ENCODE measurements at regions not wholly inside any gene's neighbourhood (a gene's known extent, or its start where the extent isn't known, plus 50 kb on each side); places are given as distances from the start of the nearest gene placed in this dataset.

DNA sequence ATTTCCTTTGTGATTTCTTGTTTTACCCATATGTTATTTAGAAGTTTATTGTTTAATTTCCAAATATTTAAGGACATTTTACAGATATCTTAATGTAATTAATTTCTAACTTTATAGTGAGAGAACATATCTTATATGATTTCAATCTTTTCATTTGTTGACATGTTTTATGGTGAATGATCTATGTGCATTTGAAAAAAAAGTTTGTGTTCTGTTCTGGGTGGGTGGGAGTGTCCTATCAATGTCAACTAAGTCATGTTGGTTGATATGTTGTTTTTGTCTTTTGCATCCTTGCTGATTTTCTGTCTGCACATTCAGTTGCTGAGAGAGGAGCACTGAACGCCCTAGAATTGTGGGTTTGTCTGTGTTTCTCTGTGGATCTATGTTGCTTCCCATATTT, 50.3 kb upstream of the CBFA2T3 start:
- no peak for DNase-seq
- Mint-ChIP-seq H3K4me1 (ENCODE audit: low read depth) (peaks cover 32% of the 10 kb centered on the region), H3K4me3 (no peak overlapping the region), H3K36me3 (peaks cover 10% of the 10 kb centered on the region), H3K27me3 (no peaks in the 10 kb centered on the region), H3K9me3 (peaks cover 25% of the 10 kb centered on the region), H3K27ac (peak overlapping the region; percentile 25)
- intact Hi-C loops (cut with micrococcal nuclease) = loop anchor here (2.0 to 10.0 kb wide), 3 partner anchors 70 to 478 kb away; partner anchors contain the start of genes SPG7 and ZNF778
- ChIA-PET POLR2A (no interaction called here), CTCF (no interaction called here)

DNA sequence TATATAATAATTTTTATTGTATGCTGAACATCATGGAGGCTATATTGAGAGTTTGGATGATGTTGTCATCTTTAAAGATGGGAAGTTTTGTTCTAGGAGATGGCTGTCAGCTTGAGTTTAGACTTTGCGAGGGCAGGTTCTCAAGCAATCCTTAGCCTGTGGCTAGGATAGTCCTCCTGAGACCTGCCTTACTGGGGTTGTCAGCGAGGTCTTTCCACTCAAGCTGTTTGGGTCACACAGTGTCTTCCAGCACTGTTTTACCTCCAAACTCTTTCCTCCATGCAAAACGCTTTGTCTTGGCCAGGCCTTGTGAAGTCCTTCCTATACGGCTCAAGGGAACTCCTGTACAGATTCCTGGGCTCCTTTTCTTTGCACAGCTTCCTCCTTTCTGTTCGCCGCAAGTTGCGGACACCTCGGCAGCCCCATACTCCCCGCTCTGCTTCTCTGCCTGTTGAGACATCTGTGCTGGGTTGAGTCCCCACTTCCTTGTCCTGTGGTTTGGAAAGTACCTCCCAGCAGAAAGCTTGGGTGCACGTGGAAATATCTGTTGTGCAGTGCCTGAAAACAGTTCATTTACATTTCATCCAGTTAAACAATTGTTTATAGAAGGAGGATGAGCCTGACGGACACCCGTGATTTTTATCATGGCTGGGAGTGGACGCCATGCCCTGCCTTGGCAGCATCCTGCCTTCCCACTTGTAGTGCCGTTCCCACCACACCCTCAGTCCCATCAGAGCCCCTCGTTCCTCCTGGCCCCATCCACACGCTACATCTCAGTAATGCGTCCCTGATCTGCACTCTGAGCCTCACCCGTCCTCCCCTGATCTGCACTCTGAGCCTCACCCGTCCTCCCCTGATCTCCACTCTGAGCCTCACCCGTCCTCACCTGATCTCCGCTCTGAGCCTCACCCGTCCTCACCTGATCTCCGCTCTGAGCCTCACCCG, 55.0 kb upstream of the CBFA2T3 start:
- peak; percentile 76 for DNase-seq
- H3K36me3 Mint-ChIP-seq = peaks cover 2% of the 10 kb centered on the region
- H3K4me1 Mint-ChIP-seq (ENCODE audit: low read depth) = peaks cover 40% of the 10 kb centered on the region
- H3K27me3 Mint-ChIP-seq = no peaks in the 10 kb centered on the region
- POLR2A ChIA-PET = interaction anchor here (1.3 kb wide), 1 partner anchor 75 kb away, joined by 4 read pairs; no protein-coding TSS in a partner anchor
- H3K9me3 Mint-ChIP-seq = peaks cover 10% of the 10 kb centered on the region
- CTCF ChIA-PET = no interaction called here
- H3K27ac Mint-ChIP-seq = peak overlapping the region; percentile 69
- intact Hi-C loops (cut with micrococcal nuclease) = no loop called here
- H3K4me3 Mint-ChIP-seq = peak overlapping the region; percentile 63

GRCh38 chr16:89033304-89033703, 56.3 kb upstream of the CBFA2T3 start:
- Mint-ChIP-seq H3K9me3 (peaks cover 6% of the 10 kb centered on the region), H3K4me3 (no peak overlapping the region), H3K36me3 (no peaks in the 10 kb centered on the region), H3K27me3 (peaks cover 2% of the 10 kb centered on the region), H3K4me1 (ENCODE audit: low read depth) (peaks cover 38% of the 10 kb centered on the region), H3K27ac (peak overlapping the region; percentile 65)
- ChIA-PET POLR2A (no interaction called here), CTCF (no interaction called here)
- DNase-seq = no peak
- intact Hi-C loops (cut with micrococcal nuclease) = no loop called here

DNA sequence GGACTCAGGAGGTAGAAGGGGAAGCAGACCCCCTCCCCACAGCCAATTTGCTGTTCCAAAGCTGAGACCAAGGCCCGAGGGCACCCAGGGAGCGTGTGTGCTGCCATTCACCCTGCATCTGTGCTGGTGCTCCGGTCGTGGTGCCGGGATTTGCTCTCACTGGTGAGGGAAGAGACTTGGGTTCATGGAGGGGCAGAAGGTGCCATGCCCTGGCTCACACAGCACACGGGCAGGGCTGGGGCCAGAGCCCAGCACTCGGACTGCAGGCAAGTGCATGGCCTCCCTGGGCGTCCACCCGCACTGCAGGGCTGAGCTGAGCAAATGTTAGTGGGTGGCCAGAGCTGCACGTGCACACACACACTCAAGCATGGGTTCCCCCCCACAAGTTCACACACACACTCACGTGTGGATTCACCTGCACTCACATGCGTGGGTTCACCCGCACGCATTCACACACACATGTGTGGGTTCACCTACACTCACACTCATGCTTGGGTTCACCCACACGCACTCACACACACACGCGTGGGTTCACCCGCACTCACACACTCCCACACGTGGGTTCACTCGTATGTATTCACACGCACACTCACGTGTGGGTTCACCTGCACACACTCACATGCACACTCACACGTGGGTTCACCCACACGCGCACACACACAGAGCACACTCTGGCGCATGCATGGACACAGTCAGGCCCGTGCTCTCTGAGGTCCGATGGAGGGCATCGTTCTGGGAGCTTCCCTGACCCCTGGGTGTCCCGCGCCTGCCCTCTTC, 57.0 kb upstream of the CBFA2T3 start:
- peak overlapping the region; percentile 65 for H3K27ac Mint-ChIP-seq
- H3K4me1 Mint-ChIP-seq (ENCODE audit: low read depth) = peaks cover 38% of the 10 kb centered on the region

GRCh38 chr16:89034573-89034961, 57.6 kb upstream of the CBFA2T3 start:
- peaks cover 38% of the 10 kb centered on the region for H3K4me1 Mint-ChIP-seq (ENCODE audit: low read depth)
- no peak overlapping the region for H3K4me3 Mint-ChIP-seq
- no peak for DNase-seq
- ChIA-PET CTCF (no interaction called here), POLR2A (no interaction called here)
- no peak overlapping the region for H3K27ac Mint-ChIP-seq
- H3K9me3 Mint-ChIP-seq = peaks cover 6% of the 10 kb centered on the region
- H3K27me3 Mint-ChIP-seq = peaks cover 2% of the 10 kb centered on the region
- intact Hi-C loops (cut with micrococcal nuclease) = no loop called here
- no peaks in the 10 kb centered on the region for H3K36me3 Mint-ChIP-seq

More for the DNA sequence above, 57.0 kb upstream of the CBFA2T3 start:
- ChIA-PET CTCF (no interaction called here), POLR2A (no interaction called here)
- Mint-ChIP-seq H3K27me3 (peaks cover 2% of the 10 kb centered on the region), H3K9me3 (peaks cover 6% of the 10 kb centered on the region), H3K4me3 (no peak overlapping the region), H3K36me3 (no peaks in the 10 kb centered on the region)
- intact Hi-C loops (cut with micrococcal nuclease) = no loop called here
- no peak for DNase-seq

- Mint-ChIP-seq H3K36me3 (no peaks in the 10 kb centered on the region), H3K4me3 (no peak overlapping the region), H3K27ac (no peak overlapping the region), H3K9me3 (peaks cover 6% of the 10 kb centered on the region), H3K4me1 (ENCODE audit: low read depth) (peaks cover 38% of the 10 kb centered on the region), H3K27me3 (peaks cover 2% of the 10 kb centered on the region)
- POLR2A ChIA-PET = no interaction called here
- intact Hi-C loops (cut with micrococcal nuclease) = no loop called here
- DNase-seq = peak; percentile 24
- CTCF ChIA-PET = no interaction called here
Observed at GRCh38 chr16:89034971-89035668, 58.1 kb upstream of the CBFA2T3 start.

DNA sequence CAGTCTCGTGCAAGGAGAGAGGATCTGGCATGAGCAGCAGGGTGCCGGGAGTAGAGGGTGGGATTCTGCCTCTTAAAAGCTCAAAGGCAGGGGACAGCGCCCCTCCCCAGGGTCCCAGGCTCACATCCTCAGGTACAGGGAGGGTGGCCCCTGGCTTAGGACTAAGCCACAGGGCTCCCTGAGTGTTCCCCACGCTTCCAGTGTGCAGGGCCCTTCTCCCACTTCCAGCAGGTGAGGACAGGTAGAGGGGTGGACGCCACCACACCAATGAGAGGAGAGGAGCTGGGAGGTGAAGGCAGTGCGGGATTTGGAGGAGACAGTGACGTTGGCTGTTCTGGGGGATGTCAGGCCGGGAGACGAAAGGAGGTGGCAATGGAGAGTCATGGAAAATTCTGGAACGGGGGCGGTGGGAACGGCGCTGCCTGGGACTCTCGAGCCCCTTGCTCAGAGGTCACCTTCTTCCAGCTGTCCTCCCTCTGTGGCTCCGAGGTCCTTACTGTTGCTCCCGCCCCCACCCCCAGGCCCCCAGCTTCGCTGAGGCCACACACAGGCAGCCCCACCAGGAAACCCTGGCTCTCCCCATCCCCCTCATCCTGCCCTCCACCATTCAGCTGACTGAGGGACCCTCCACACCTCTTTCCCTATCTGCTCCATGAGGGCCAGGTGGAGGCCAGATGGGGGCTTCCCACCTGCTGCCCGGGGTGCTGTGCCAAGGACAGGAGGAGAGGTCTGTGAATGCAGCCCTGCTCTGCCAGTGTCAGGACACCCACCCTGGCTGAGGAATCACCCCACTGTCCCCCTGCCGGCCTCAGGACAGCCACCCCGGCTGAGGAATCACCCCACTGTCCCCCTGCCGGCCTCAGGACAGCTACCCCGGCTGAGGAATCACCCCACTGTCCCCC, 57.7 kb upstream of the ACSF3 start:
- H3K4me1 Mint-ChIP-seq (ENCODE audit: low read depth) = peaks cover 38% of the 10 kb centered on the region
- no peak overlapping the region for H3K27ac Mint-ChIP-seq
- intact Hi-C loops (cut with micrococcal nuclease) = no loop called here
- no peak for DNase-seq
- POLR2A ChIA-PET = no interaction called here
- CTCF ChIA-PET = no interaction called here
- H3K4me3 Mint-ChIP-seq = no peak overlapping the region
- no peaks in the 10 kb centered on the region for H3K36me3 Mint-ChIP-seq
- peaks cover 3% of the 10 kb centered on the region for H3K9me3 Mint-ChIP-seq
- peaks cover 2% of the 10 kb centered on the region for H3K27me3 Mint-ChIP-seq

DNA sequence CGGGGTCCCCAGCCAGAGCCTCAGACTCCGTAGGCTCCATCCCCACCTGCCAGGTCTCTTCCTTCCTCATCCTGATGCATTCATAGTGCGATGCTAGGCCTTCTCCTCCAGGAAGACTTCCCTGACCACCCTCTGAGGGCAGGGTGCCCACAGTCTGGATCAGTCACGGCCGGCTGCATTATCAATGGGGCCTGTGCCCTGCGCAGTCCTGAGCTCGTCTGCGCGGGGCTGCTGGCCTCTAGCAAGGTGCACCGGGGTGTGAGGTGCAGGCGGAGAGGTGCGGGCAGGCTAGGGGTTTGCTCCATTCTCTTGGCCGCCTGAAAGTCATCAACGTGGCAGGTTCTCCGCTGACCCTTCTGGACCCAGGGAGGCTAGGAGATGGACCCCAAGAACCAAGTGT, 56.9 kb upstream of the ACSF3 start:
- Mint-ChIP-seq H3K27ac (no peak overlapping the region), H3K4me3 (no peak overlapping the region), H3K9me3 (no peaks in the 10 kb centered on the region)

GRCh38 chr16:89037261-89038152, 56.1 kb upstream of the ACSF3 start:
- ChIA-PET POLR2A (no interaction called here), CTCF (no interaction called here)
- Mint-ChIP-seq H3K4me1 (ENCODE audit: low read depth) (peaks cover 27% of the 10 kb centered on the region), H3K27ac (no peak overlapping the region), H3K36me3 (no peaks in the 10 kb centered on the region), H3K9me3 (no peaks in the 10 kb centered on the region), H3K4me3 (no peak overlapping the region), H3K27me3 (peaks cover 2% of the 10 kb centered on the region)
- peak; percentile 53 for DNase-seq
- intact Hi-C loops (cut with micrococcal nuclease) = no loop called here

More for the DNA sequence above, 56.9 kb upstream of the ACSF3 start:
- peaks cover 34% of the 10 kb centered on the region for H3K4me1 Mint-ChIP-seq (ENCODE audit: low read depth)
- no peaks in the 10 kb centered on the region for H3K36me3 Mint-ChIP-seq
- intact Hi-C loops (cut with micrococcal nuclease) = no loop called here
- DNase-seq = no peak
- ChIA-PET CTCF (no interaction called here), POLR2A (no interaction called here)
- H3K27me3 Mint-ChIP-seq = peaks cover 2% of the 10 kb centered on the region

GRCh38 chr16:89038221-89038721, 55.4 kb upstream of the ACSF3 start:
- peaks cover 2% of the 10 kb centered on the region for H3K27me3 Mint-ChIP-seq
- ChIA-PET POLR2A (no interaction called here), CTCF (no interaction called here)

More at GRCh38 chr16:89038221-89038721, 55.4 kb upstream of the ACSF3 start:
- Mint-ChIP-seq H3K36me3 (no peaks in the 10 kb centered on the region), H3K4me1 (ENCODE audit: low read depth) (peaks cover 22% of the 10 kb centered on the region), H3K4me3 (no peak overlapping the region), H3K27ac (no peak overlapping the region), H3K9me3 (no peaks in the 10 kb centered on the region)
- intact Hi-C loops (cut with micrococcal nuclease) = no loop called here
- no peak for DNase-seq

All from activated CD4-positive, alpha-beta memory T cell treated with anti-CD3 and anti-CD28 coated beads for 36 hours (primary cell).